ENCODE measurements at regions not wholly inside any gene's neighbourhood (a gene's known extent, or its start where the extent isn't known, plus 50 kb on each side); places are given as distances from the start of the nearest gene placed in this dataset.

GRCh38 chr12:28086521-28087155, 103.6 kb upstream of the CCDC91 start:
- no peak for TF ChIP-seq SMC3 (IDR thresholded peaks at IDR 0.05; ENCODE audit: low read depth, low read length)
- no peak for TF ChIP-seq CTCF (conservative IDR thresholded peaks at IDR 0.05; ENCODE audit: low read depth, low read length)
- TF ChIP-seq MXI1 (IDR thresholded peaks at IDR 0.05; ENCODE audit: borderline replicate concordance, low read depth, low read length), result no peak
- TF ChIP-seq POLR2A (IDR thresholded peaks at IDR 0.05; ENCODE audit: low read depth, low read length), result no peak
- TF ChIP-seq BHLHE40 (IDR thresholded peaks at IDR 0.05; ENCODE audit: low read depth, low read length), result no peak
- TF ChIP-seq CEBPB (IDR thresholded peaks at IDR 0.05; ENCODE audit: low read depth, low read length), result no peak
- TF ChIP-seq RCOR1 (IDR thresholded peaks at IDR 0.05; ENCODE audit: insufficient replicate concordance, low read length), result no peak
- no peak for TF ChIP-seq RFX5 (IDR thresholded peaks at IDR 0.05; ENCODE audit: low read depth, low read length)
- no peak for TF ChIP-seq MAFK (IDR thresholded peaks at IDR 0.05; ENCODE audit: low read depth, low read length)
- TF ChIP-seq FOS (IDR thresholded peaks at IDR 0.05; ENCODE audit: low read depth, low read length), result no peak
- no peak for TF ChIP-seq USF2 (IDR thresholded peaks at IDR 0.05; ENCODE audit: low read depth, low read length)
- TF ChIP-seq NFE2L2 (IDR thresholded peaks at IDR 0.05; ENCODE audit: low read depth, low read length), result no peak
- no peak for TF ChIP-seq RAD21 (IDR thresholded peaks at IDR 0.05; ENCODE audit: low read length)

Data from IMR-90 (cell line).